Suppressor macrophage (primary cell): ENCODE measurements at regions not wholly inside any gene's neighbourhood (a gene's known extent, or its start where the extent isn't known, plus 50 kb on each side); places are given as distances from the start of the nearest gene placed in this dataset.

Source experiments
- DNase-seq, 4 experiments: peaks; one replicate each; pipeline ENCODE4 v3.0.0-alpha.2; 2020 to 2022

GRCh38 chr9:99401680-99402504 lies 179.8 kb downstream of the SEC61B start:
- DNase-seq, result no peak

- no peak for DNase-seq
Observed at GRCh38 chr9:99403371-99403770, 181.3 kb downstream of the SEC61B start.

- DNase-seq, result peak; percentile 15 to 79 (median 51)
Observed at GRCh38 chr9:99405359-99405758, 183.3 kb downstream of the SEC61B start.

GRCh38 chr9:99406939-99407338 lies 184.9 kb downstream of the SEC61B start:
- no peak for DNase-seq

GRCh38 chr9:99411068-99411467 lies 189.0 kb downstream of the SEC61B start:
- DNase-seq, result no peak

- DNase-seq, result no peak
Observed at GRCh38 chr9:99411479-99412115, 189.5 kb downstream of the SEC61B start.

GRCh38 chr9:99412606-99413005 lies 190.5 kb downstream of the SEC61B start:
- no peak for DNase-seq

GRCh38 chr9:99414321-99414720 lies 192.2 kb downstream of the SEC61B start:
- DNase-seq, result no peak

GRCh38 chr9:99415606-99416005 lies 193.5 kb downstream of the SEC61B start:
- DNase-seq, result no peak

GRCh38 chr9:99416007-99416406 lies 193.9 kb downstream of the SEC61B start:
- DNase-seq, result peak in 2 of 4 experiments; percentile 49 to 58

GRCh38 chr9:99419070-99419469 lies 197.0 kb downstream of the SEC61B start:
- peak; percentile 31 to 75 (median 54) for DNase-seq

GRCh38 chr9:99421369-99421768 lies 199.3 kb downstream of the SEC61B start:
- no peak for DNase-seq

- DNase-seq, result no peak
Observed at GRCh38 chr9:99425124-99425523, 203.0 kb downstream of the SEC61B start.

- DNase-seq, result no peak
Observed at GRCh38 chr9:99425923-99426842, 204.1 kb downstream of the SEC61B start.

GRCh38 chr9:99427260-99427659 lies 205.2 kb downstream of the SEC61B start:
- DNase-seq, result no peak

GRCh38 chr9:99430301-99430700 lies 208.2 kb downstream of the SEC61B start:
- peak; percentile 87 to 96 (median 91) for DNase-seq

- no peak for DNase-seq
Observed at GRCh38 chr9:99431103-99431502, 209.0 kb downstream of the SEC61B start.

GRCh38 chr9:99432075-99432474 lies 210.0 kb downstream of the SEC61B start:
- no peak for DNase-seq

GRCh38 chr9:99433095-99433494 lies 211.0 kb downstream of the SEC61B start:
- DNase-seq, result peak in 1 of 4 experiments; percentile 22

- peak; percentile 84 to 96 (median 92) for DNase-seq
Observed at GRCh38 chr9:99433555-99433954, 211.5 kb downstream of the SEC61B start.

- DNase-seq, result peak in 1 of 4 experiments; percentile 34
Observed at GRCh38 chr9:99436616-99437015, 214.5 kb downstream of the SEC61B start.

- DNase-seq, result no peak
Observed at GRCh38 chr9:99437145-99437544, 215.1 kb downstream of the SEC61B start.

- no peak for DNase-seq
Observed at GRCh38 chr9:99438596-99438995, 216.5 kb downstream of the SEC61B start.
